ENCODE measurements at regions not wholly inside any gene's neighbourhood (a gene's known extent, or its start where the extent isn't known, plus 50 kb on each side); places are given as distances from the start of the nearest gene placed in this dataset.

DNA sequence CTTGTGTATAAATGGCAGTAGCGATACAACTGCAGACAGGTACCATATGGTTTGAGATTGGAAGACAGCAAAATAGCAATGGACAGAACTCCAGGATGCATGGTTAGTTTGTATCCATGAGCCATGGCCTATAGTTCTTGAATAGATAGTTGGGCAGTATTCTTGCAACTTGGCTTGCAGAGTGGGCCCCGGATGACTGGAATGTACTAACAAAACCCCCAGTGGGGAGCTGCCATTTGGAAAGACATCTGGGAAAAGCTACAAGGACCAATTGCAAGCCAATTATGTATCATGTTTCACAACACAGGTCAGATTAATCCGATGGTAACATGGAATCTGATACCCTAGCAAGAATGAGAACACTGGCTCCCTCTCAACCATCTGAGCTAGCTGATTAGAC is 279.6 kb downstream of the RERGL start:
- DNase-seq (ENCODE audit: low read depth), result no peak
- TF ChIP-seq CTCF (IDR thresholded peaks at IDR 0.05; ENCODE audit: low read depth, low read length) (no peak), POLR2A (IDR thresholded peaks at IDR 0.05; ENCODE audit: extremely low read depth, insufficient read length) (no peak), MYC (IDR thresholded peaks at IDR 0.05; ENCODE audit: low read depth, low read length) (no peak)
- TF ChIP-seq, protein P1, sequence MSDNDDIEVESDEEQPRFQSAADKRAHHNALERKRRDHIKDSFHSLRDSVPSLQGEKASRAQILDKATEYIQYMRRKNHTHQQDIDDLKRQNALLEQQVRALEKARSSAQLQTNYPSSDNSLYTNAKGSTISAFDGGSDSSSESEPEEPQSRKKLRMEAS (IDR thresholded peaks at IDR 0.05; ENCODE audit: low read depth, low read length), result no peak
- no peak overlapping the region for H3K4me3 ChIP-seq (ENCODE audit: low read depth, low read length)

GRCh38 chr12:17809206-17809605 is 280.8 kb downstream of the RERGL start:
- no peak for DNase-seq (ENCODE audit: low read depth)
- no peak overlapping the region for H3K4me3 ChIP-seq (ENCODE audit: low read depth, low read length)
- peak; percentile 13 for TF ChIP-seq CTCF (IDR thresholded peaks at IDR 0.05; ENCODE audit: low read depth, low read length)
- TF ChIP-seq, protein P1 (IDR thresholded peaks at IDR 0.05; ENCODE audit: low read depth, low read length), result no peak

- no peak for DNase-seq (ENCODE audit: low read depth)
- H3K4me3 ChIP-seq (ENCODE audit: low read depth, low read length), result no peak overlapping the region
- TF ChIP-seq POLR2A (IDR thresholded peaks at IDR 0.05; ENCODE audit: extremely low read depth, insufficient read length) (no peak), MYC (IDR thresholded peaks at IDR 0.05; ENCODE audit: low read depth, low read length) (no peak), CTCF (IDR thresholded peaks at IDR 0.05; ENCODE audit: low read depth, low read length) (no peak)
- TF ChIP-seq, protein P1 (IDR thresholded peaks at IDR 0.05; ENCODE audit: low read depth, low read length), result no peak
Measured at GRCh38 chr12:17802657-17803641, 287.0 kb downstream of the RERGL start.

DNA sequence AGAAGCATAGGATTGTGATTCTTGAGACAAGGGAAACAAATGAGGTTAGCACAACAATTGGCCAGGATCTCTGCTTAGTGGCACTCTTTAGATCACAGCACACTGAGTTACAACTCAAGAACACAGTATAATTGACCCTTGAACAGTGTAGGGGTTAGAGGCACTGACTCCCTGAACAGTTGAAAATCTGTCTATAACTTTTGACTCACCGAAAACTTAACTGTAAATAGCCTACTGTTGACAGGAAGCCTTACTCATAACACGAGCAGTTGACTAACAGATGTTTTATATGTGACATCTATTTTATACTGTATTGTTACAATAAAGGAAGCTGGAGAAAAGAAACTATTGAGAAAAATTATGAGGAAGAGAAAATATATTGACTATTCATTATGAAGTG is 296.1 kb downstream of the RERGL start:
- H3K4me3 ChIP-seq (ENCODE audit: low read depth, low read length), result no peak overlapping the region
- TF ChIP-seq, protein P1 (IDR thresholded peaks at IDR 0.05; ENCODE audit: low read depth, low read length), result no peak
- TF ChIP-seq MYC (IDR thresholded peaks at IDR 0.05; ENCODE audit: low read depth, low read length), result no peak
- no peak for TF ChIP-seq CTCF (IDR thresholded peaks at IDR 0.05; ENCODE audit: low read depth, low read length)
- no peak for TF ChIP-seq POLR2A (IDR thresholded peaks at IDR 0.05; ENCODE audit: extremely low read depth, insufficient read length)
- DNase-seq (ENCODE audit: low read depth), result no peak

- DNase-seq (ENCODE audit: low read depth), result no peak
- no peak overlapping the region for H3K4me3 ChIP-seq (ENCODE audit: low read depth, low read length)
- TF ChIP-seq CTCF (IDR thresholded peaks at IDR 0.05; ENCODE audit: low read depth, low read length) (no peak), POLR2A (IDR thresholded peaks at IDR 0.05; ENCODE audit: extremely low read depth, insufficient read length) (no peak), MYC (IDR thresholded peaks at IDR 0.05; ENCODE audit: low read depth, low read length) (no peak)
- TF ChIP-seq, protein P1 (IDR thresholded peaks at IDR 0.05; ENCODE audit: low read depth, low read length), result no peak
Measured at GRCh38 chr12:17778242-17778641, 311.8 kb downstream of the RERGL start.

Measured in NB4 (cell line).